GM19452 (cell line): ENCODE measurements at regions not wholly inside any gene's neighbourhood (a gene's known extent, or its start where the extent isn't known, plus 50 kb on each side); places are given as distances from the start of the nearest gene placed in this dataset.

Experiments used
- ATAC-seq: cut with Tn5 transposase; IDR thresholded peaks from one replicate; pipeline ENCODE4 v1.9.1; 2021; ENCODE audit not compliant: unreplicated experiment

GRCh38 chr14:97539884-97540283 lies 742.7 kb downstream of the VRK1 start:
- ATAC-seq, result no peak

GRCh38 chr14:97543221-97543620 lies 746.0 kb downstream of the VRK1 start:
- ATAC-seq, result no peak

GRCh38 chr14:97543816-97544215 lies 746.6 kb downstream of the VRK1 start:
- no peak for ATAC-seq

- no peak for ATAC-seq
Observed at GRCh38 chr14:97544571-97544970, 747.4 kb downstream of the VRK1 start.

- no peak for ATAC-seq
Observed at GRCh38 chr14:97546491-97547230, 749.5 kb downstream of the VRK1 start.

GRCh38 chr14:97550463-97550862 lies 753.3 kb downstream of the VRK1 start:
- ATAC-seq, result no peak

GRCh38 chr14:97554597-97554996 lies 757.4 kb downstream of the VRK1 start:
- no peak for ATAC-seq

- ATAC-seq, result no peak
Observed at GRCh38 chr14:97564334-97564733, 767.2 kb downstream of the VRK1 start.

GRCh38 chr14:97571201-97571600 lies 774.0 kb downstream of the VRK1 start:
- no peak for ATAC-seq

- no peak for ATAC-seq
Observed at GRCh38 chr14:97571866-97572555, 774.8 kb downstream of the VRK1 start.

GRCh38 chr14:97572583-97573458 lies 775.6 kb downstream of the VRK1 start:
- no peak for ATAC-seq

GRCh38 chr14:97575677-97576076 lies 778.5 kb downstream of the VRK1 start:
- ATAC-seq, result no peak

- ATAC-seq, result no peak
Observed at GRCh38 chr14:97578982-97579548, 781.9 kb downstream of the VRK1 start.

GRCh38 chr14:97581016-97581415 lies 783.8 kb downstream of the VRK1 start:
- ATAC-seq, result no peak

GRCh38 chr14:97582022-97582421 lies 784.8 kb downstream of the VRK1 start:
- ATAC-seq, result no peak

GRCh38 chr14:97584528-97584927 lies 787.3 kb downstream of the VRK1 start:
- ATAC-seq, result no peak

GRCh38 chr14:97592341-97592980 lies 795.3 kb downstream of the VRK1 start:
- ATAC-seq, result no peak

GRCh38 chr14:97594306-97594705 lies 797.1 kb downstream of the VRK1 start:
- ATAC-seq, result no peak

GRCh38 chr14:97602438-97603117 lies 805.4 kb downstream of the VRK1 start:
- no peak for ATAC-seq

- ATAC-seq, result no peak
Observed at GRCh38 chr14:97603201-97603600, 806.0 kb downstream of the VRK1 start.
